Testis (tissue), 2 donors: ENCODE measurements at regions not wholly inside any gene's neighbourhood (a gene's known extent, or its start where the extent isn't known, plus 50 kb on each side); places are given as distances from the start of the nearest gene placed in this dataset.
A peak's percentile ranks its signal among the peaks of the same experiment; 100 is the strongest.

ENCODE experiments used
- DNase-seq: peaks from one replicate; pipeline ENCODE4 v3.0.0-alpha.2; 2019
- H3K27ac ChIP-seq, 2 donors: fragments of 200-600 bp; sonication (generic); one replicate each; pipeline ENCODE4 v1.5.1; 2019
- H3K27me3 ChIP-seq: fragments of 200-600 bp; sonication (generic); one replicate; pipeline ENCODE4 v1.5.1; 2019
- H3K36me3 ChIP-seq: fragments of 200-600 bp; sonication (generic); one replicate; pipeline ENCODE4 v1.5.1; 2017; ENCODE audit warnings: low read depth; ENCODE audit errors: missing control alignments
- H3K4me1 ChIP-seq: fragments of 200-600 bp; sonication (generic); one replicate; pipeline ENCODE4 v1.5.1; 2019
- H3K4me3 ChIP-seq, 2 donors: fragments of 200-600 bp; sonication (generic); one replicate each; pipeline ENCODE4 v1.5.1; 2017 to 2019
- H3K9me3 ChIP-seq: fragments of 200-600 bp; sonication (generic); one replicate; pipeline ENCODE4 v1.5.1; 2017
- POLR2A ChIP-seq: fragments of 450-650 bp; IDR thresholded peaks from one replicate; pipeline ENCODE4 v1.6.1; 2017; ENCODE audit warnings: antibody characterized with exemption, mild to moderate bottlenecking, moderate library complexity
- WGBS, 2 donors: methylation state at CpG; one replicate each; pipeline ENCODE4 v1.1.5; 2018; 5-methylcytosine and 5-hydroxymethylcytosine counted together
- intact Hi-C: fragments of 100-400 bp; cut with DNase I; formaldehyde crosslinking; loops from one replicate; pipeline ENCODE4 v1.15.1; 2023; ENCODE audit warnings: low total_unique reads
- TF ChIP-seq, protein P1 (sequence below), 3 experiments: fragments of 450-650 bp in 2 of 3; fragments of 200-600 bp in 1 of 3; sonication (generic) in 1 of 3; IDR thresholded peaks; one replicate each; pipeline ENCODE4 v1.5.1; 2016 to 2019; ENCODE audit warnings: antibody characterized with exemption in 3 of 3, mild to moderate bottlenecking in 2 of 3, moderate library complexity in 1 of 3

DNA sequence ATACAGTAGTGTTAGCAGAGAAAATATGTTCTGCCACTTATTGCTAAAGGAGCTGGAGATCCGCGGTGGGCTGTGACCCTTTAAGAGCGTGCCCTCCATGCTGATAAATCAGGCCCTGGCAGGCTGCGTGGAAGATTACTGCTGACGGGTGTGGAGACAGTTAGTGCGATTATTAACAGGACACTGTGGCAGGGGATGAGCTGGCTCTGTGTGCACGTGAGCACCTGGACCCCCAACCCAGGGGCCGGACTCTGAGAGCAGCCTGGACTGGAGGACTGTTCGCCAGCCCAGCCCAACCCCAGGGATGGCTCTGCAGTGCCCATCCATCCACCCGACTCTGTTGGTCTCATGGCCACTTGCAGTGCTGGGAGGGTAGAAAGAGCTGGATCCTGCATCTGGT, 162.0 kb downstream of the MELK start:
- TF ChIP-seq, protein P1, sequence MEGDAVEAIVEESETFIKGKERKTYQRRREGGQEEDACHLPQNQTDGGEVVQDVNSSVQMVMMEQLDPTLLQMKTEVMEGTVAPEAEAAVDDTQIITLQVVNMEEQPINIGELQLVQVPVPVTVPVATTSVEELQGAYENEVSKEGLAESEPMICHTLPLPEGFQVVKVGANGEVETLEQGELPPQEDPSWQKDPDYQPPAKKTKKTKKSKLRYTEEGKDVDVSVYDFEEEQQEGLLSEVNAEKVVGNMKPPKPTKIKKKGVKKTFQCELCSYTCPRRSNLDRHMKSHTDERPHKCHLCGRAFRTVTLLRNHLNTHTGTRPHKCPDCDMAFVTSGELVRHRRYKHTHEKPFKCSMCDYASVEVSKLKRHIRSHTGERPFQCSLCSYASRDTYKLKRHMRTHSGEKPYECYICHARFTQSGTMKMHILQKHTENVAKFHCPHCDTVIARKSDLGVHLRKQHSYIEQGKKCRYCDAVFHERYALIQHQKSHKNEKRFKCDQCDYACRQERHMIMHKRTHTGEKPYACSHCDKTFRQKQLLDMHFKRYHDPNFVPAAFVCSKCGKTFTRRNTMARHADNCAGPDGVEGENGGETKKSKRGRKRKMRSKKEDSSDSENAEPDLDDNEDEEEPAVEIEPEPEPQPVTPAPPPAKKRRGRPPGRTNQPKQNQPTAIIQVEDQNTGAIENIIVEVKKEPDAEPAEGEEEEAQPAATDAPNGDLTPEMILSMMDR (IDR thresholded peaks at IDR 0.05) = no peak
- TF ChIP-seq POLR2A = no peak
- DNase-seq = no peak
- no peak overlapping the region for H3K4me3 ChIP-seq
- H3K4me1 ChIP-seq = peaks cover 16% of the 10 kb centered on the region
- H3K27ac ChIP-seq = no peak overlapping the region
- no peaks in the 10 kb centered on the region for H3K27me3 ChIP-seq
- H3K36me3 ChIP-seq = no peaks in the 10 kb centered on the region
- 69 to 72% methylated on average over 10 of the region's 10 CpGs for WGBS, 2 donors
- no peaks in the 10 kb centered on the region for H3K9me3 ChIP-seq
- intact Hi-C loops = no loop called here

DNA sequence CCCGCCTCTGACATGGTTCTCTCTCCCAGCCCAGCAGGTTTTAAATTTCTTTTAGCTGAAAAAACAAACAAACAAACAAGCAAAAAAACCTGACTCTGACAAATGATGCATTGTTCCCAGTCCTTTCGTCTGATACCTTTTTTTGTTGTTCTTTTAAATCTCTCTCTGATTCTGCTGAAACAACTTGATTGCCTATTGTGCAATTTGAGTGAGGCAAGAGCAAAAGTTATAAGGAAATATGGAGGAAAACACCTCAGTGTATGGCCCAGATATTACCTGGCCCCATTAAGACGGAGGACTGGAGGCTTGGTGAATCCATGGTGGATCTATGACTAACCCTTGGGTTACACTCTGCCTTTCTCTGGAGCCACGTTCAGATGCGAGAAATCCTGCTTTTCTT, 164.0 kb downstream of the MELK start:
- Histone ChIP-seq H3K27me3 (no peaks in the 10 kb centered on the region), H3K4me3 (no peak overlapping the region), H3K36me3 (no peaks in the 10 kb centered on the region), H3K9me3 (no peaks in the 10 kb centered on the region), H3K27ac (no peak overlapping the region), H3K4me1 (peaks cover 16% of the 10 kb centered on the region)
- DNase-seq = no peak
- 93 to 94% methylated on average over 5 of the region's 5 CpGs for WGBS, 2 donors
- no peak for TF ChIP-seq POLR2A
- TF ChIP-seq, protein P1 (IDR thresholded peaks at IDR 0.05) = no peak
- intact Hi-C loops = no loop called here

DNA sequence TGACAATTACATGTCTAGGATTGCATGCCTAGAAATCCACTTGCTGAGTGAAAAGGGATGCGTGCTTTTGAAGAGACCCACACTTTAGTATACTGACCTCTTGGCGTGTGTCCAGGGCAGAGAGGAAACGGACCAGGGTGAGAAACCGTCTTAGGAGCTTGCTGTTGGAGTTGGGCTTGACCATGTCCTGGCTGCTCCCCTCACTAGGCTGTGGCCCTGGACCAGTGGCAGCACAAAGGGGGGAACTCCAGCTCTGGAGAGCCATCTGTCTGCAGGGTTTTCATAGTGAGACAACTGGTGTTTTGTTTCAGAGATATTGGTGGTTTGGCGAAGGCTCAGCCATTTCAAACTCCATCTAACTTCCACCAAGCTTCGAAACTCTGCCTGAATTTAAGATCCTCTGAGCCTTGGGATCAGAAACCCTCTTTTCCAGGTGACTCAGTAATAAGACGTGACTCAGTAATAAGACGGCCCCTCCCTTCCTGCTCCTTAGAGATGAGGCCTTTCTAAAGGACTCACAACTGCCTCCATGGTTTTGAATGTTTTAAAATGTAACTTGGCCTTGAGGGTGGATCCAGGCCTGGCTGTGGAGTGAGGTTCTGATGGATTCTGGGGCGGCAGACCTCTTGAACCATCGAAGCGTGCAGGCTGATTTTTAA, 165.8 kb downstream of the MELK start:
- no peaks in the 10 kb centered on the region for H3K36me3 ChIP-seq
- H3K27ac ChIP-seq = no peak overlapping the region
- intact Hi-C loops = no loop called here
- DNase-seq = peak; percentile 42
- H3K4me1 ChIP-seq = peaks cover 16% of the 10 kb centered on the region
- H3K27me3 ChIP-seq = no peaks in the 10 kb centered on the region
- no peaks in the 10 kb centered on the region for H3K9me3 ChIP-seq
- TF ChIP-seq POLR2A = no peak
- TF ChIP-seq, protein P1 (IDR thresholded peaks at IDR 0.05) = no peak
- no peak overlapping the region for H3K4me3 ChIP-seq
- 43 to 51% methylated on average over 11 of the region's 11 CpGs for WGBS, 2 donors

DNA sequence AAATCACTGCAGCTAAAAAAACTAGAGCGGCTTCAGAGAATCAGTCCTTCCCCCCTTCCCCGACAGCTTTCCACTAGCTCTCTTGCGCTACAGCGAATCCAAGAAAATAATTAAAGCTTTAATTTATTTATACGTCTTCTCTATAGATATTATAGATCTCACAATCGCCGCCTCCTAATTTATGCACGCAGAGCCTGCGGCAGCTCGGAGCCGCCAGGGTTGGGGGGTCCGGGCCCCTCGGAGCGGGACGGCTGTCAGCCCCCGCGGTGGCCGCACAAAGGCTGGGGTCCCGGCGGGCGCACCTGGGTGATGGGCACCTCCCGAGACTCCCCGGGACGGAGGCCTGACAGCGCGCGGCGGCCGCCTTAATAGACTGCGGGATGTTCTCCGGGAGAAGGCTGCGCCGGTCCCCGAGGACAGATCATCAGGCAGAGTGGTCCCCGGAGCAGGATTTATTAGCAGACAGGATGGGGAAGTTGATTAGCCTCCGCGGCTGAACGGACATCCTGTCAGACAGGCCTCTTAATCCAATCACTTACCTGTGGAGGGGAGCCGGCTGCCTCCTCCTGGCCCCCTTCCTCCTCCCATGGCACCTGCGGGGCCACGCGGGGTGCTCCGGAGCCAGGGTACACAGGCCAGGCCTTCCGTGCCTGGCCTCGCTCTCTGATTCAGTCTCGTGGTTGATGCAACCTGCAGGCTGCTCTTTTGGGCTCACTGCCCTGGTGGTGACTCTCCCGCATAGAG, 166.8 kb downstream of the MELK start:
- Histone ChIP-seq H3K4me1 (peaks cover 16% of the 10 kb centered on the region), H3K4me3 (no peak overlapping the region), H3K9me3 (no peaks in the 10 kb centered on the region), H3K36me3 (no peaks in the 10 kb centered on the region), H3K27me3 (no peaks in the 10 kb centered on the region), H3K27ac (no peak overlapping the region)
- WGBS, 2 donors = 9 to 14% methylated on average over 43 to 46 of the region's 47 CpGs
- DNase-seq = no peak
- TF ChIP-seq, protein P1 (IDR thresholded peaks at IDR 0.05) = no peak
- TF ChIP-seq POLR2A = no peak
- intact Hi-C loops = no loop called here
